WTC11 (cell line): ENCODE measurements at regions not wholly inside any gene's neighbourhood (a gene's known extent, or its start where the extent isn't known, plus 50 kb on each side); places are given as distances from the start of the nearest gene placed in this dataset.

Experiments used
- ATAC-seq: fragments of 200-7000 bp; cut with Tn5 transposase; 2 replicates; pipeline ENCODE4 v1.10.0; 2021; ENCODE audit warnings: mild to moderate bottlenecking, moderate library complexity
- CTCF ChIA-PET: fragments of 300-600 bp; sonication (Branson Sonifier 250); formaldehyde crosslinking; loops from one replicate; lab custom pipeline; 2021; ENCODE audit warnings: antibody characterized with exemption; lab: Charles Lee
- POLR2A ChIA-PET: fragments of 350-600 bp; sonication (Branson Sonifier 250); formaldehyde crosslinking; loops from one replicate; lab custom pipeline; 2021; ENCODE audit warnings: antibody characterized with exemption; lab: Charles Lee
- DNase-seq: peaks from one replicate; pipeline ENCODE4 v3.0.0; 2021; ENCODE audit warnings: low spot score
- H3K27ac Mint-ChIP-seq: 2 replicates; pipeline ENCODE4 v1.8.0; 2021; ENCODE audit warnings: mixed read lengths
- H3K27me3 Mint-ChIP-seq: 2 replicates; pipeline ENCODE4 v1.8.0; 2021; ENCODE audit warnings: low read depth, mild to moderate bottlenecking, moderate library complexity, mixed read lengths
- H3K36me3 Mint-ChIP-seq: 2 replicates; pipeline ENCODE4 v1.8.0; 2021; ENCODE audit warnings: mixed read lengths
- H3K4me1 Mint-ChIP-seq: 2 replicates; pipeline ENCODE4 v1.8.0; 2022; ENCODE audit warnings: mixed read lengths
- H3K4me3 Mint-ChIP-seq: 2 replicates; pipeline ENCODE4 v1.8.0; 2021; ENCODE audit warnings: mild to moderate bottlenecking, moderate library complexity, mixed read lengths
- H3K9me3 Mint-ChIP-seq: 2 replicates; pipeline ENCODE4 v1.8.0; 2021; ENCODE audit warnings: mixed read lengths
- AR ChIP-seq: fragments of 250-450 bp; sonication (Bioruptor Pico); IDR thresholded peaks from 2 replicates; pipeline ENCODE4 v1.9.0; 2021; ENCODE audit warnings: mild to moderate bottlenecking
- CBFB ChIP-seq: sonication (generic); formaldehyde crosslinking; IDR thresholded peaks from 2 replicates; pipeline ENCODE4 v1.8.1; 2022; ENCODE audit warnings: mild to moderate bottlenecking, low read depth, missing genetic modification reagents
- FOXP4 ChIP-seq: sonication (generic); formaldehyde crosslinking; IDR thresholded peaks from 2 replicates; pipeline ENCODE4 v1.8.0; 2022; ENCODE audit warnings: mild to moderate bottlenecking, missing genetic modification reagents
- GABPB1 ChIP-seq: sonication (generic); formaldehyde crosslinking; IDR thresholded peaks from 2 replicates; pipeline ENCODE4 v1.8.1; 2023; ENCODE audit warnings: mild to moderate bottlenecking, missing genetic modification reagents
- KAT7 ChIP-seq: sonication (generic); formaldehyde crosslinking; IDR thresholded peaks from 2 replicates; pipeline ENCODE4 v1.8.1; 2023; ENCODE audit warnings: missing genetic modification reagents, mild to moderate bottlenecking, borderline replicate concordance
- MLX ChIP-seq: sonication (generic); formaldehyde crosslinking; IDR thresholded peaks from 2 replicates; pipeline ENCODE4 v1.8.1; 2023; ENCODE audit warnings: mild to moderate bottlenecking, missing genetic modification reagents, moderate library complexity
- NFATC4 ChIP-seq: fragments of 250-450 bp; sonication (Bioruptor Pico); IDR thresholded peaks from 2 replicates; pipeline ENCODE4 v1.9.0; 2021; ENCODE audit warnings: mild to moderate bottlenecking
- NFYB ChIP-seq: sonication (generic); formaldehyde crosslinking; conservative IDR thresholded peaks from 2 replicates; pipeline ENCODE4 v1.8.0; 2022; ENCODE audit warnings: low read depth, missing genetic modification reagents
- TP53 ChIP-seq: sonication (generic); formaldehyde crosslinking; IDR thresholded peaks from 2 replicates; pipeline ENCODE4 v1.8.1; 2023; ENCODE audit warnings: mild to moderate bottlenecking, missing genetic modification reagents
- ZNF281 ChIP-seq: sonication (generic); formaldehyde crosslinking; IDR thresholded peaks from 2 replicates; pipeline ENCODE4 v1.8.0; 2023; ENCODE audit warnings: mild to moderate bottlenecking, missing genetic modification reagents
- ZNF416 ChIP-seq: fragments of 250-450 bp; sonication (Bioruptor Pico); IDR thresholded peaks from 2 replicates; pipeline ENCODE4 v1.9.0; 2021; ENCODE audit warnings: mild to moderate bottlenecking, inconsistent platforms
- ZNF671 ChIP-seq: fragments of 250-450 bp; sonication (Bioruptor Pico); IDR thresholded peaks from 2 replicates; pipeline ENCODE4 v1.8.0; 2021; ENCODE audit warnings: mild to moderate bottlenecking
- TF ChIP-seq, protein P1 (sequence below): sonication (generic); formaldehyde crosslinking; IDR thresholded peaks from 2 replicates; pipeline ENCODE4 v1.8.1; 2023; ENCODE audit warnings: mild to moderate bottlenecking, missing genetic modification reagents, moderate library complexity
- TF ChIP-seq, protein P2 (sequence below): sonication (generic); formaldehyde crosslinking; IDR thresholded peaks from 2 replicates; pipeline ENCODE4 v1.8.0; 2022; ENCODE audit warnings: mild to moderate bottlenecking, missing genetic modification reagents
- TF ChIP-seq, protein P3 (sequence below): sonication (generic); formaldehyde crosslinking; IDR thresholded peaks from 2 replicates; pipeline ENCODE4 v1.8.1; 2022; ENCODE audit warnings: missing genetic modification reagents, borderline replicate concordance
- TF ChIP-seq, protein P4 (sequence below): sonication (generic); formaldehyde crosslinking; IDR thresholded peaks from 2 replicates; pipeline ENCODE4 v1.8.1; 2022; ENCODE audit warnings: low read depth, missing genetic modification reagents, borderline replicate concordance

DNA sequence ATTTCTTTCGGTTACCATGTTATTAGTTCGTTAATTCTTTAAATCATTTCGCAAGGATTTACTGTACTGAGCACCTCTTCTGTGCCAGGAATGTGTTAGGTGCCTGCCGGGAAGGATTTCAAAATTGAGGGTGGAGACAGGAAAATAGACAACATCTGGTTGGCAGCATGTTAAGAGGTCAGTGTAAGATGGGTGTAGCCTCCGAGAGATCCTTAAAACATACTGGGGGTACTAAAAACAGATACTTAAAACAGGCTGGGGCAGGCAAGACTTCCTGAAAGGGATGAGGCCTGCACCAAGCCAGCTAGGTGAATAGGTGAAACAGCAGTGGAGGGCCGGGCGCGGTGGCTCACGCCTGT lies 178.0 kb upstream of the SGK1 start:
- no peak overlapping the region for H3K4me3 Mint-ChIP-seq
- peaks cover 4% of the 10 kb centered on the region for H3K9me3 Mint-ChIP-seq
- CTCF ChIA-PET, result no interaction called here
- DNase-seq, result no peak
- ATAC-seq, result no peak
- no peaks in the 10 kb centered on the region for H3K36me3 Mint-ChIP-seq
- no peak for TF ChIP-seq ZNF671 (CRISPR knock-in tag)
- TF ChIP-seq KAT7, result no peak
- no peak for TF ChIP-seq NFATC4
- no peak for TF ChIP-seq NFYB (CRISPR knock-in tag)
- TF ChIP-seq, protein P1, sequence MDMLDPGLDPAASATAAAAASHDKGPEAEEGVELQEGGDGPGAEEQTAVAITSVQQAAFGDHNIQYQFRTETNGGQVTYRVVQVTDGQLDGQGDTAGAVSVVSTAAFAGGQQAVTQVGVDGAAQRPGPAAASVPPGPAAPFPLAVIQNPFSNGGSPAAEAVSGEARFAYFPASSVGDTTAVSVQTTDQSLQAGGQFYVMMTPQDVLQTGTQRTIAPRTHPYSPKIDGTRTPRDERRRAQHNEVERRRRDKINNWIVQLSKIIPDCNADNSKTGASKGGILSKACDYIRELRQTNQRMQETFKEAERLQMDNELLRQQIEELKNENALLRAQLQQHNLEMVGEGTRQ (CRISPR knock-in tag), result no peak
- H3K4me1 Mint-ChIP-seq, result peaks cover 27% of the 10 kb centered on the region
- POLR2A ChIA-PET, result no interaction called here
- H3K27me3 Mint-ChIP-seq, result no peaks in the 10 kb centered on the region
- H3K27ac Mint-ChIP-seq, result no peak overlapping the region

DNA sequence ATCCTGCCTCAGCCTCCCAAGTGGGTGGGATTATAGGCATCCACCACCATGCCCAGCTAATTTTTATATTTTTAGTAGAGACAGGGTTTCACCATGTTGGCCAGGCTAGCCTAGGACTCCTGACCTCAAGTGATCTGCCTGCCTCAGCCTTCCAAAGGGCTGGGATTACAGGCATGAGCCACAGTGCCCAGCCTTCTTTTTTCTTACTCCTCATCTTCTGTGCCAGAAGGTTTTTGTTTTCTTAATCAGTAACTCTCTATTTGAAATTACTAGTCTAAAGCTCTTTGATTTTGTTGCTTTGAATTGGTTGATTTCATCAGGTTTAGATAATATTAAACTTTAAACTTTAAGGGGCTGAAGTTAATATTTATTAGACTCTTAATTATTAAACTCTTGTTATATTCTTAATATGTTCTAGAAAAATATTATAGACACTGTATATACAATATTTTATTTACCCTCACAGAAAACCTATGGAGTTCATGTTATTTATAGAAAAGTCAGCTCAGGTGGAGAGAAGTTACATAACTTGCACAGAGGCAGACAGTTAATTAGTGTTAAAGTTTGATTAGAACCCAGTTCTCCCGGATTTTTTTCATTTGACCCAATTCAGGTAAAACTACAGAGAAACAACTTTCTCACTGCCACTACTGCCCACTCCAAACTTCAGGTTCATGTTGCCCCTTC lies 177.4 kb upstream of the SGK1 start:
- CTCF ChIA-PET, result no interaction called here
- TF ChIP-seq CBFB (CRISPR knock-in tag) (no peak), GABPB1 (CRISPR knock-in tag) (no peak), ZNF671 (CRISPR knock-in tag) (no peak), AR (no peak), TP53 (no peak), ZNF416 (CRISPR knock-in tag) (no peak), MLX (CRISPR knock-in tag) (no peak), ZNF281 (no peak), FOXP4 (CRISPR knock-in tag) (no peak)
- TF ChIP-seq, protein P2, sequence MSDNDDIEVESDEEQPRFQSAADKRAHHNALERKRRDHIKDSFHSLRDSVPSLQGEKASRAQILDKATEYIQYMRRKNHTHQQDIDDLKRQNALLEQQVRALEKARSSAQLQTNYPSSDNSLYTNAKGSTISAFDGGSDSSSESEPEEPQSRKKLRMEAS (CRISPR knock-in tag), result no peak
- TF ChIP-seq, protein P3, sequence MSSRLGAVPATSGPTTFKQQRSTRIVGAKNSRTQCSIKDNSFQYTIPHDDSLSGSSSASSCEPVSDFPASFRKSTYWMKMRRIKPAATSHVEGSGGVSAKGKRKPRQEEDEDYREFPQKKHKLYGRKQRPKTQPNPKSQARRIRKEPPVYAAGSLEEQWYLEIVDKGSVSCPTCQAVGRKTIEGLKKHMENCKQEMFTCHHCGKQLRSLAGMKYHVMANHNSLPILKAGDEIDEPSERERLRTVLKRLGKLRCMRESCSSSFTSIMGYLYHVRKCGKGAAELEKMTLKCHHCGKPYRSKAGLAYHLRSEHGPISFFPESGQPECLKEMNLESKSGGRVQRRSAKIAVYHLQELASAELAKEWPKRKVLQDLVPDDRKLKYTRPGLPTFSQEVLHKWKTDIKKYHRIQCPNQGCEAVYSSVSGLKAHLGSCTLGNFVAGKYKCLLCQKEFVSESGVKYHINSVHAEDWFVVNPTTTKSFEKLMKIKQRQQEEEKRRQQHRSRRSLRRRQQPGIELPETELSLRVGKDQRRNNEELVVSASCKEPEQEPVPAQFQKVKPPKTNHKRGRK (CRISPR knock-in tag), result no peak
- TF ChIP-seq, protein P4, sequence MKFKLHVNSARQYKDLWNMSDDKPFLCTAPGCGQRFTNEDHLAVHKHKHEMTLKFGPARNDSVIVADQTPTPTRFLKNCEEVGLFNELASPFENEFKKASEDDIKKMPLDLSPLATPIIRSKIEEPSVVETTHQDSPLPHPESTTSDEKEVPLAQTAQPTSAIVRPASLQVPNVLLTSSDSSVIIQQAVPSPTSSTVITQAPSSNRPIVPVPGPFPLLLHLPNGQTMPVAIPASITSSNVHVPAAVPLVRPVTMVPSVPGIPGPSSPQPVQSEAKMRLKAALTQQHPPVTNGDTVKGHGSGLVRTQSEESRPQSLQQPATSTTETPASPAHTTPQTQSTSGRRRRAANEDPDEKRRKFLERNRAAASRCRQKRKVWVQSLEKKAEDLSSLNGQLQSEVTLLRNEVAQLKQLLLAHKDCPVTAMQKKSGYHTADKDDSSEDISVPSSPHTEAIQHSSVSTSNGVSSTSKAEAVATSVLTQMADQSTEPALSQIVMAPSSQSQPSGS, result no peak
- TF ChIP-seq, all 79 proteins: peak for 0
- Mint-ChIP-seq H3K4me1 (peaks cover 27% of the 10 kb centered on the region), H3K4me3 (no peak overlapping the region), H3K27me3 (no peaks in the 10 kb centered on the region), H3K36me3 (no peaks in the 10 kb centered on the region), H3K9me3 (peaks cover 4% of the 10 kb centered on the region), H3K27ac (no peak overlapping the region)
- DNase-seq, result no peak
- POLR2A ChIA-PET, result no interaction called here
- no peak for ATAC-seq
